CD4-positive, alpha-beta T cell treated with Interleukin-2 at 100 ng/mL for 4 hours (primary cell): ENCODE measurements at regions not wholly inside any gene's neighbourhood (a gene's known extent, or its start where the extent isn't known, plus 50 kb on each side); places are given as distances from the start of the nearest gene placed in this dataset.
"Not testable (repeated sequence)": the region's sequence is repeated elsewhere in the genome, so short reads cannot be mapped to it uniquely, and the experiment has no call there.

Experiments used
- DNase-seq: peaks from one replicate; pipeline ENCODE4 v3.0.0-alpha.2; 2020; ENCODE audit warnings: low spot score

DNA sequence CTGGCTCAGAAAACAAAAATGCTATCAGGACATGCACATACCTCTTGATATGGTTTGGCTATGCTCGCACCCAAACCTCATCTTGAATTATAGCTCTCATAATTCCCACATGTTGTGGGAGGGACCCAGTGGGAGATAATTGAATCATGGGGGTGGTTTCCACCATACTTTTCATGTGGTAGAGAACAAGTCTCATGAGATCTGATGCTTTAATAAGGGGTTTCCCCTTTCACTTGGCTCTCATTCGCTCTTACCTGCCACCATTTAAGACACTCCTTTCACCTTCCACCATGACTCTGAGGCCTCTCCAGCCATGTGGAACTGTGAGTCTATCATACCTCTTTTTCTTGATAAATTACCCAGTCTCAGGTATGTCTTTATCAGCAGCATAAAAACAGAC lies 958.6 kb downstream of the TRAM1L1 start:
- no peak for DNase-seq

DNA sequence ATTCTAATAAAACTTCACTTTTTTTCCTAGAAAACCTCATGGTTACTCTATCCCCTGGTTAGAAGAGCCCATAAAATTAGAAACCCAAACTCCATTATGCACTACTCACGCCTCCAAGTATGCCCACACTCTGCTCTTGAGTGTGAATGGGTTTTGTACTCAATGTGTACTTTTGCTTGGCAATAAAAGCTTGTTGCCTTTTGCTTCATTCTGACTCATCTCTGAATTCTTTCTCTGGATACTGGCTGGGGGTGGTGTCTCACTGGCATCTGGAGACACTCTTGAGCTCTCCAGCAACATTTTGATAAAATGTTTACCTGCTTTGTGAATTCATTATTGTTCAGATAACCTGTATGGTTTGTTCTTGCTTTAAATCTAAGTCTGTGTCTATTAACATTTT lies 963.3 kb downstream of the TRAM1L1 start:
- DNase-seq = no peak

DNA sequence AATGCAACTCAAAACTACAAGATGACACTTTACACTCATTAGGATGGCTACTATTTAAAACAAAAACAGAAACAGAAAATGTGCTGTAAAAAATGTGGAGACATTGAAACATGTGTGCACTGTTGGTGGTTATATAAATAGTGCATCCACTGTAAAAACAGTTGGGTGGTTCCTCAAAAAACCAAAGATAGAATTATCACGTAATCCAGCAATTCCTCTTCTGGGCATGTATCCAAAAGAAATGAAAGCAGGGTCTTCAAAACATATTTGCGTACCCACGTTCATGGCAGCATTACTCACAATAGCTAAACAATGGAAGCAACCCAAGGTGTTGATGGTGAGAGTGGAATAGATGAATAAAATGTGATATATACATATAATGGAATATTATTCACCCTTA lies 967.2 kb downstream of the TRAM1L1 start:
- DNase-seq = no peak

DNA sequence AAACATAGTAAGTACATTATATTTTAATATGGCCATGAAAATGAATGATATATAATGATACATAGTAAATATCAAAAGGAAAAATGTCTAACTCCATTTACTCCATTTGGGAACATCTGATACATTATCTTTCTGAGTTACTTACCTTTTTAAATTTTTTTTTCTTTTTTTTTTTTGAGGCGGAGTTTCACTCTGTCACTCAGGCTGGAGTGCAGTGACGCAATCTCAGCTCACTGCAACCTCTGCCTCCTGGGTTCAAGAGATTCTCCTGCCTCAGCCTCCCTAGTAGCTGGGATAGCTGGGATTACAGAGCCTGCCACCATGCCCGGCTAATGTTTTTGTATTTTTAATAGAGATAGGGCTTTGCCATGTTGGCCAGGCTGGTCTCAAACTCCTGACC lies 972.5 kb downstream of the TRAM1L1 start:
- not testable (repeated sequence) for DNase-seq

DNA sequence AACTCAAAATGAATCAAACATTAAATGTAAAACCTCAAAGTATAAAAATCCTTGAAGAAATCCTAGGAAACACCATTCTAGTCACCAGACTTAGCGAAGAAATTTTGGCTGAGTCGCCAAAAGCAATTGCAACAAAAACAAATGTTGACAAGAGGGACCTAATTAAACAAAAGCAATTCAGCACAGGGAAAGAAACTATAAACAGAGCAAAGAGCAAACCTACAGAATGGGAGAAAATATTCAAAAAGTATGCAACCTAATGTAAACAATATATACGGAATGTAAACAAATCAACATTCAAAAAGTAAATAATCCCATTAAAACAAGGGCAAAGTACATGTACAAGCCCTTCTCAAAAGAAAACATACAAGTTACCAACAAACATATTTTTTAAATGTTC lies 974.7 kb downstream of the TRAM1L1 start:
- DNase-seq = no peak

DNA sequence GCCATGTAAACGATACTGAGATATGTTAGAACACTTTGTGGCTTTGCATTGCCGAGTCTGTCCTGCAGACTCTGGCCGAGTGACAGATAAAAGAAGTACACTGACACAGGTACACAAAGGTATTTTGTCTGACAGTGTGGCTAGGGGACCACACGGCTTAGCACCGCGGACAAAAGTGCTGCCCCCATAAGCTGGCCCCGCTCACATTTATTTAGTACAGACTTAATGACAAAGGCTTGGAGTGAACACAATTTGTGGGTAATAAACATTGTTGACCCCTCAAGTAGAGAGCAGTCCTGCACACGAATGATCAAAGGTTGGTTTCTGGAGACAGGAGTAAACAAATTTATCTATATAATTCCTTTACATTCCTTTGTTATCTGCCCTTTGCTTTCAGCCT lies 976.8 kb downstream of the TRAM1L1 start:
- DNase-seq = no peak

DNA sequence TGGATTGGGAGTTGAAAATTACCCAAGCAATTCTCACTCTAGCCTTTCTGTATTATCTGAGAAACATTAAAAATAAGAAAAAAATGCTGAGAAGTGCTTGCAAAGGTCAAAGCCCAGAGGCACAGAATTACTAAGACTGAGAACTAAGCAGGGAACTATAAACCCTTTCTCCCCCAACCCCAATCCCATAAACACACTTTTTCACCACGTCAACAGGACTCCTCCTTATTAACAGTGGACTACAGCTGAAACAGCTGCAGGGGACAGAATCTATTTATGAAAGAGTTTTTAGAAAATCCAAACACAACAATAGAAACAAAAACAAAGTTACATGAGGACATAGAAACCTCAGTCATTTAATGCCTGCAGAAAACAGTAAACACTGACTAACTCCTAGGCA lies 984.1 kb downstream of the TRAM1L1 start:
- DNase-seq = no peak

DNA sequence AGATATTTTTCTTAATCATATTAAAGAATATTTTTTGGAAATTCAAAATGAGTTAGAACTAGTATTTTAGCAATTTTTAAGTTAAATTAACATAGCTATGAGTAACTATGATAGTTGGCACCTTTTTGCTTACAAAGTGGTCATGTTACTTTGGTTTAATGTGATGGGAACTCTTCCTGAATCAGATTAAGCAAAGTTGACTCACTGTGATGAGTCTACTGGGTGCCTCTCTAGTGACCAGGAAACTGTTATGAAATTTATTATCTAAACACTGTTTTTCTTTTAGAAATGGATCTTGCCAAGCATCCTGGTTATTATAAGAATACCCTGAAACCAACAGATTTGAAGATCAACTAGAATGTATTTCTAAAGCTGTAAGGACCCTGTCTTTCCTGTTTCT lies 985.8 kb downstream of the TRAM1L1 start:
- no peak for DNase-seq

DNA sequence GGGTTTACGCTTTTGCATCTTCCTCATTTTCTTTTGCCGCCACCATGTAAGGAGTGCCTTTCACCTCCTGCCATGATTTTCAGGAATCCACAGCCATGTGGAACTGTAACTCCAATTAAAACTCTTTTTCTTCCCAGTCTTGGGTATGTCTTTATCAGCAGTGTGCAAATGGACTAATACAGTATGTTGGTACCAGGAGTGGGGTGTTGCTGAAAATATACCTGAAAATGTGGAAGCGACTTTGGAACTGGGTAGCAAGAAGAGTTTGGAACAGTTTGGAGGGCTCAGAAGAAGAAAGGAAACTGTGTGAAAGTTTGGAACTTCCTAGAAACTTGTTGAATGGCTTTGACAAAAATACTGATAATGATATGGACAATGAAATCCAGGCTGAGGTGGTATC lies 983.9 kb upstream of the NDST4 start:
- not testable (repeated sequence) for DNase-seq

DNA sequence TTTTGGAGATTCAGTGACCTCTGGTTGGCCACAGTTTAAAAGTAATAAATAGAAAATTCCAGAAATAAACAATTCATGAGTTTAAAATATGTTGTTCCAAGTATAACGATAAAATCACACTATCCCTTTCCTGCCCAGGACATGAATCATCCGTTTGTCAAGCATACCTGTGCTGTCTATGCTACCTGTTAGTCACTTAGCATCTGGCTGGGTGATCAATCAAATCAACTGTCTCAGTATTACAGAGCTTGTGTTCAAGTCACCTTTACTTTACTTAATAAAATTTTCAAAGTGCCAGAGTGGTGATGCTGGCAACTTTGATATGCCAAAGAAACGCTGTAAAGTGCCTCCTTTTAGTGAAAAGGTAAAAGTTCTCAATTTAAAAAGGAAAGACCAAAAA lies 979.5 kb upstream of the NDST4 start:
- no peak for DNase-seq

DNA sequence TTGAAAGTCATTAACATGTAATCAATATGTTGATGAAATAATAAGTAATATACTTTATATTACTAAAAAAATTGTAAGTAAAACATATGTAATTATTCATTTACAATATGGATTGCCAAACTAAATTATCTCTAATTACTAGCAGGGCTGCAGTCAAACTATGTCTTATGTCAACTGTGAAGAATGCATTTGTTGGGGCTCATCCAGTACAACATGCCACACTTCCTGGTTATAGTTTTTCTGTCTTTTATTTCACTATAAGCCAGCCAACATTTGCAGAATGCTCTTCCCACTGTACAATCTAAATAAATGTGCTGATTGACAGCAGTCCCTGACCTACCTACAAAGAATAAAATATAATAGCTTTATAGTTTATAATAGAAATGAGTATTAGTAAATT lies 975.4 kb upstream of the NDST4 start:
- DNase-seq = no peak

DNA sequence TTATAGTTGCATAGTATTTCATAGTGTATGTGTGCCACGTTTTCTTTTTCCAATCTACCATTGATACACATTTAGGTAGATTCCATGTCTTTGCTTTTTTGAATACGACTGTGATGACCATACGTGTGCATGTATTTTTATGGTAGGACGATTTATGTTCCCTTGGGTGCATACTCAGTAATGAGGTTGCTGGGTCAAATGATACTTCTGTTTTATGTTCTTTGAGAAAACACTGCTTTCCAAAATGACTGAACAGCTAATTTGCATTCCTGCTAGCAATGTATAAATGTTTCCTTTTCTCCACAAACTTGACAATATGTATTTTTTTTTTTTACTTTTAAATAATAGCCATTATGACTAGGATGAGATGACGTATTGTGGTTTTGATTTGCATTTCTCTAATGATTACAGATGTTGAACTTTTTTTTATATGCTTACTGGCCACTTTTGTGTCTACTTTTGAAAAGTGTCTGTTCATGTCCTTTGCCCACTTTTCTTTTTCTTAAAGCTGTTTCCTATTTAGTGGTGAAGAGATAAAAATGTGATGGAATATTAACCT lies 969.5 kb upstream of the NDST4 start:
- no peak for DNase-seq

DNA sequence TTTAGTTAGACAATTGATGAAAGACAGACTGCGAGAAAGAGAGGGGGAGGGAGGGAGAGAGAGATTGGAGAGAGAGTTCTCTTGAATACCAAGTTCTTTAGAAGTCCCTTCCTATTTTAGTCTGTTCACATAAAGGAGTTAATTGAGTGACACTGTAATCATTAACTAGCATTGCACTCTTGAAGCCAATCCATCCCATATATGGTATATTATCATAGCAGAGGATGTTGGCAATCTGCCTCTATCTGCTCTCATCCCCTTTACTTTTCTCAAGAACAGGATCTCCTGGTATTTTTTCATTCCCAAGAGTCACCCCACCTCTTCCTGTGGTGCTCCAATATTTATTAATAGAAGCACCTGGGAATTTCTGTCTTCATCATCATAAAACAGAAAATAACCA lies 959.6 kb upstream of the NDST4 start:
- DNase-seq = no peak

DNA sequence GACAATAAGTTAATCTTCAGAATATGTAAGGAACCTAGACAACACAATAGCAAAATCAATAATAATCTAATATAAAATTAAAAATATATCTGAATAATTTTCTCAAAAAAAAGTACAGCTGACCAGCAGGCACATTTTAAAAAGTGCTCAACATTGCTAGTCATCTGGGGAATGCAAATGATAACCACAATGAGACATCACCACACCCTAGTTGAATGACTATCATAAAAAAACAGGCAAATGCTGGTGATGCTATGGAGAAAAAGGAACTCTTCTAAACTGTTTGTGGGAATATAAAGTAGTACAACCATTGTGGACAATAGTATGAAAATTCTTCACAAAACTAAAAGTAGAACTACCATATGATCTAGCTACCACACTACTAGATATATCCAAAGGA lies 956.9 kb upstream of the NDST4 start:
- no peak for DNase-seq

DNA sequence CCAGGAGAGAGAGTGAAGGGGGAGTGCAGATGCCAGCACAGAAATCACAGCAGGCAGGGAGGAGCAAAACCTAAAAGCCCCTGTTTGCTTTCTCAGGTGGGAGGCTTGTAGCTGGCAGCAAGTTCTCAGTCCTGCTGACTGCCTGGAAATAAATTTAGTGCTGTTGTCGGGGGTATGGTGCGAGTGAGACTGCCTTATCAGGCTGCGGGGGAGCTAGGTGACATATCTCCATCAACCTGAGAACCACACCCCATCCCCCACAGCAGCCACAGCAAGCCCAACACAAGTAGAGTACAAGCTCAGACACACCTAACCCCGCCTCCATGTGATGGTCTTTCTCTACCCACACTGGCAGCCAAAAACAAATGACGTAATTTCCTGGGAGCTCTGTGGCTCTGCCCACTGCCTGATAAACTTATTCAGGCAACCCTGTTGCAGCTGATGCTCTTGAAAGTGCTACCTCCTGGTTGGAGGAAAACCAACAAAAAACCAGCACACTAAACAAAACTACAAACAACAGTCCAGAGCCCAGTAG lies 953.4 kb upstream of the NDST4 start:
- DNase-seq = no peak

DNA sequence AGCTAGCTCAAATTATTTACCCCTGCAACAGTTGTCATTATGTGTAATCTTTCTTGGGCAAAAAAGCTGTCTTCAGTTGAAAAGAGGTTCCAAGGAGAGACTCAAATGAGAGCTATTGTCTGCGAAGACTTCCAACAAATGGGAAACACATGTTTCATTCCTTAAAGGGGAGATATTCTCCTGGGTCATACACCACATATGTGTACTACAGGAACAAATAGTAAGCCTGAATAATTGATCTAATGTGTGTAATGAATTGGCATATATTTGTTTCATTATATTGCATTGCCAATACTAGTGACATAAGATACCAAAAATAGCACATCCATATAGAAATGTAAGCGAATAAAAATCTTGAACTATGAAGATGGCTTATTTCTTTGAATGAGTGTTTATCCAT lies 950.9 kb upstream of the NDST4 start:
- DNase-seq = no peak

DNA sequence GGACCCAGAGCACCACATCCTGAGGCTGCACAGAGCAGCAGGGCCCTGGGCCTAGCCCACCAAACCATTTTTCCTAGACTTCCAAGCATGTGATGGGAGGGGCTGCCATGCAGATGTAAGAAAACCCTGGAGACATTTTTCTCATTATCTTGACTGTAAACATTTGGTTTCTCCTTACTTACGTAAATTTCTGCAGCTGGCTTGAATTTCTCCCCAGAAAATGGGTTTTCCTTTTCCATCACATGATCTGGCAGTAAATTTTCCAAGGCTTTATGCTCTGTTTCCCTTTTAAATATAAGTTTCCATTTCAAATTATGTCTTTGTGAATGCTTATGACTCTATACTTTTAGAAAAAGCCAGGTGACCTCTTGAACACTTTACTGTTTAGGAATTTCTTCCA lies 945.9 kb upstream of the NDST4 start:
- DNase-seq = no peak

DNA sequence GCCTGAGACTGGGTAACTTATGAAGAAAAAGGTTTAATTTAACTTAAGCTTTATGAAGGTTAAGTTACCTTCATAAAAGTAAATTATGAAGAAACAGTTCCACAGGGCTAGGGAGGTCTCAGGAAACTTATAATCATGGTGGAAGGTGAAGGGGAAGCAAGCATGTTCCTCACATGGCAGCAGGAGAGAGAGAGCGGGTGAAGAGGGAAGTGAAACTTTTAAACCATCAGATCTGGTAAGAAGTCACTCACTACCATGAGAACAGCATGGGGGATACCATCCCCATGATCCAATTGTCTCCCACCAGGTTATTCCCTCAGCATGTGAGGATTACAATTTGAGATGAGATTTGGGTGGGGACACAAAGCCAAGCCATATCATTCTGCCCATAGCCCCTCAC lies 944.7 kb upstream of the NDST4 start:
- DNase-seq = no peak

DNA sequence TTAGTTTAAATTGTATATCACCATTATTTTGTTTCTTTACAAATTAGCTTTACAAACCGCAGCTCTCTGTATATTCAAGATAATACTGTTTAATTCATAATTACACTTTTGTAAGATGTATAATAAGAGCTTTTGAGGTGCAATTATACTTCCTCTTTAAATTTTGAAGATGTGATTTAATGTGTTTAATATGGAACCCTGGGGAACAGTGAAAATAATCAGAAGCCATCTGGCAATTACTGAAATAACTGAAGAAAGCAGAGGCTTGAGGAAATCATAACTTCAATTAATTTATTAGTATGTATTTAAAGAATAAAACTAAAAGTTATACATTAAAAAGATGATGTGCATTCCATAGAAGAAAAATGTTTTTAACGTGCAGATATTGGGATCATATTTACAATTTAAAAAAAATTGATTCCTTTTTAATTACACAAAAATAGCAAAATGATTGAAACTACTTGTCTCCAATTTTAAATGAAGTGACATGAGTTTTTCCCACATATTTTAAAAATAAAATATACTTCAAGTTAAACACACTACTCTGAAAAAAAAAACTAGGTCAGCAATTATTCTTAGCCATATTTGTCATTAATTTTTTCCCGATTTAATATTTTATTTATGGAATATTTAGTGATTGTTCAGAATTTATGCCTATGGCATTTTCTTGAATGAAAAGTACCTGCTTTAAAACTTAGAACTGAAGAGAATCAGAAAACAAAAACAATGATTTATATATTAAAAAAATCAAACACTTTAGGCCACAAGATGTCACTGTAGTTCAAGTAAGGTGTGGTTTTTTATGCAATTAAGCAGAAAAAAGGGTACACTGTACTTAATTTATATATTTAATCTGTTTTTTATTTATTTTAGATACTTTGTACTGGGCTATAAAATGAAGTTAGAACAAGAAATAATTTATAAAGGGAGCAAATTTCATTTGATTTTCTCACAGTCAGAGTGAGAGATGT lies 942.7 kb upstream of the NDST4 start:
- no peak for DNase-seq

DNA sequence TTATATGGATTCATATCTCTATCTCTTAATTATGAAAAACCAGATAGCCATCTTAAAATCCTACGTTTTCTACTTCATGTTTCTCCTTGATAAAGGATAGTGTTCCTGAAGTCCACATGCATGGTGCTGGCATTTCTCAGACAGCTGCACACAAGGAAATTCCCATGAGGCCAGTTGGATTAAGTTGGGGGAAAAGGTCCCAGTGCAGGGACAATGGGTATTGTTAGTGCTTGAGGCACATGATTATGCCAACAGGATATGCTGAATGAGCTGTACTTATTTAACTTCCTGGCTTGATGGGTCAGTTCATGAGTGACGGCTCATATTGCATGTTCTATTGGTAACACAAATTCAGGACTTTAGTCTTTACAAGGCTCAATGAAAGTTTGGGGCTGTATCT lies 913.9 kb upstream of the NDST4 start:
- DNase-seq = no peak

DNA sequence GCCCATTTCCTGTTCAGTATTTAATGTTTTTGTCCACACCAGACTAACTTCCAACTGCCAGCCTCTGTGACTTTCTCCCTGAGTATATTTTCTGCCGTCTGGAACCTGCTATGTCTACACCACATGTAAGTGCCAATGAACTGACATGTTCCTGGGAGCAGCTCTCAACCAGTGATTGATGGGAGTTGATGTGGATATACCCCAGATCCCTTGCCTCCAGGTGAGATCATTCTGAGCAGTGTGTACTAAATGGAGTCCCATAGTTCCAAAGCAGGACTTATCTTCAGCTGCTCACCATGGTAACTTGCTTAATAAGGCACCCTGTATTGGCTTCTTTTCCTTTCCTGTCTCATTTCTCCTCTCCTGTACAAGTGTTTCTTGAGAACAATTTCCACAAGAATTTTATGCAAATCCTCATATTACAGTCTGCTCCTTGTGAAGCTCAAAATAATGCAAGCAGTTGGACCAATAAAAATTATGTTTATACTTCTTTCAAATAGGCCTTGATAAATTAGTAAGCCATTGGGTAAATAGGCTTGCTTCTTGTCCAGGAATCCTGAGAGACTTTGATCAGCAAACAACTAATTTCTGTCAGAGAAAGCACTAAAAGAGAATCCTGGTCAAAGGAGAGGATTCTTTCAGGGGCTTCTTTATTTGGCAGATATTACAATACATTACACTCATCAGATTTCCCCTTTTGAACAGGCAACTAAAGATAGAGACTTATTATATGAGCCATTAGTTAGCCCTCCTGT lies 911.7 kb upstream of the NDST4 start:
- no peak for DNase-seq

DNA sequence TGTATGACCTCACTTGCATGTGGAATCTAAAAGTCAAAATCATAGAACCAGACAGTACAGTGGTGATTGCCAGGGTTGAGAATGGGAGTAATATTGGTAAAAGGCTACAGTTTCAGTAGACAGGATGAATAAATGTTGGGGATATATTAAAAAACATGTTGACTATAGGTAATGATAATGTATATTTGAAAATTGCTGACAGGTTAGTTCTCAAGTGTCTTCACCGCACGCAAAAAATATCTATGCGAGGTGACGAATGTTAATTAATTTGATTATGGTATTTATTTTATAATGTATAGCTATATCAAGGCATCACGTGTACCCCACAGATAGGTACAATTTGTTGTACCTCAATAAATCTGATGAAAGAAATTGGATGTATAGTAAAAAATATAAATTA lies 909.6 kb upstream of the NDST4 start:
- DNase-seq = no peak
